ENCODE measurements at regions not wholly inside any gene's neighbourhood (a gene's known extent, or its start where the extent isn't known, plus 50 kb on each side); places are given as distances from the start of the nearest gene placed in this dataset.

DNA sequence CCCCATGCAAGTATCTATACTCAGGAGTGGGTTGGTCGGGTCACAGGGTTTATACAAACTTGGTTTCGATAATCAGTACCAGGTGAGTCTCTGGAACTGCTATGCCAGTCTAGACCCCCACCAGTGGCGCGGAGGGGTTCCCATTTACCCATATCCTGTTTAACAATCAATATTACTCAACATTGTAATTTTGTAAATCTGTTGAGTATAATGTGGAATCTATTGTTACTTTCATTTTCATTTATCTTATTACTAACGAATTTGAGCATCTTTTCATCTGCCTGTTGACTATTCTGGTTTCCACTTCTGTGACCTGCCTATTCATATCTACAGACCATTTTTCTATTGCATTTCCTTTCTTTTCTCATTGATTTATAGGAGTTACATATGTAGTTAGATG, 275.2 kb upstream of the CRY1 start:
- no peak for TF ChIP-seq KLF10 (CRISPR knock-in tag; IDR thresholded peaks at IDR 0.05)
- TF ChIP-seq CTCF (IDR thresholded peaks at IDR 0.05 in 2 of 3, conservative IDR thresholded peaks at IDR 0.05 in 1 of 3; ENCODE audit: insufficient read depth in 2 of 3, low read depth in 1 of 3, low read length in 3 of 3), result no peak
- TF ChIP-seq, protein P1, sequence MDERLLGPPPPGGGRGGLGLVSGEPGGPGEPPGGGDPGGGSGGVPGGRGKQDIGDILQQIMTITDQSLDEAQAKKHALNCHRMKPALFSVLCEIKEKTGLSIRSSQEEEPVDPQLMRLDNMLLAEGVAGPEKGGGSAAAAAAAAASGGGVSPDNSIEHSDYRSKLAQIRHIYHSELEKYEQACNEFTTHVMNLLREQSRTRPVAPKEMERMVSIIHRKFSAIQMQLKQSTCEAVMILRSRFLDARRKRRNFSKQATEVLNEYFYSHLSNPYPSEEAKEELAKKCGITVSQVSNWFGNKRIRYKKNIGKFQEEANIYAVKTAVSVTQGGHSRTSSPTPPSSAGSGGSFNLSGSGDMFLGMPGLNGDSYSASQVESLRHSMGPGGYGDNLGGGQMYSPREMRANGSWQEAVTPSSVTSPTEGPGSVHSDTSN (CRISPR knock-in tag; IDR thresholded peaks at IDR 0.05; ENCODE audit: low read depth), result no peak
- TF ChIP-seq, protein P1 (tag; conservative IDR thresholded peaks at IDR 0.05; ENCODE audit: low read depth), result no peak
- TF ChIP-seq POLR2AphosphoS5 (IDR thresholded peaks at IDR 0.05; ENCODE audit: control insufficient read depth, insufficient read depth, low read depth, low read length), result no peak
- no peak for TF ChIP-seq NFE2 (IDR thresholded peaks at IDR 0.05; ENCODE audit: low read depth)
- no peak for TF ChIP-seq POLR2A (conservative IDR thresholded peaks at IDR 0.05)
- TF ChIP-seq CHD4 (IDR thresholded peaks at IDR 0.05; ENCODE audit: insufficient read depth, insufficient replicate concordance, low read depth, low read length, poor library complexity, severe bottlenecking), result no peak
- TF ChIP-seq ZKSCAN8 (CRISPR knock-in tag; IDR thresholded peaks at IDR 0.05), result no peak
- no peak for TF ChIP-seq GTF3C2 (IDR thresholded peaks at IDR 0.05; ENCODE audit: borderline replicate concordance, extremely low read depth, insufficient read length)
- no peak for TF ChIP-seq GABPB1 (CRISPR knock-in tag; IDR thresholded peaks at IDR 0.05)
- TF ChIP-seq BRF1 (IDR thresholded peaks at IDR 0.05; ENCODE audit: borderline replicate concordance, extremely low read depth, insufficient read length), result no peak
